Body of pancreas (tissue), 4 donors: ENCODE measurements at regions not wholly inside any gene's neighbourhood (a gene's known extent, or its start where the extent isn't known, plus 50 kb on each side); places are given as distances from the start of the nearest gene placed in this dataset.

Source experiments
- ATAC-seq: fragments of 150-250 bp; one replicate; pipeline ENCODE4 v1.9.1; 2016
- DNase-seq, 4 donors: peaks; one replicate each; pipeline ENCODE4 v3.0.0-alpha.2; 2019
- H3K27ac ChIP-seq, 4 donors: fragments of 200-600 bp; sonication (generic); 1 replicate in 3 of 4; 2 replicates in 1 of 4; pipeline versions ENCODE4 v1.5.1 to v1.6.1; 2016 to 2019; ENCODE audit warnings: mild to moderate bottlenecking in 1 of 4, mixed read lengths in 1 of 4, moderate library complexity in 1 of 4
- H3K27me3 ChIP-seq, 2 donors: fragments of 200-600 bp; sonication (generic); one replicate each; pipeline ENCODE4 v1.6.0; 2016; ENCODE audit warnings: mild to moderate bottlenecking in 1 of 2
- H3K36me3 ChIP-seq, 2 donors: fragments of 200-600 bp; sonication (generic); replicated peaks in 1 of 2; 2 replicates each; pipeline ENCODE4 v1.5.1; 2016; ENCODE audit warnings: low read depth in 2 of 2; ENCODE audit not compliant: insufficient read depth in 1 of 2
- H3K4me1 ChIP-seq: fragments of 200-600 bp; sonication (generic); one replicate; pipeline ENCODE4 v1.6.0; 2016
- H3K4me3 ChIP-seq, 2 donors: fragments of 200-600 bp; sonication (generic); 1 replicate in 1 of 2; 2 replicates in 1 of 2; pipeline ENCODE4 v1.5.1; 2016 to 2019
- H3K9me3 ChIP-seq, 3 donors: fragments of 200-600 bp; sonication (generic); 1 replicate in 2 of 3; 2 replicates in 1 of 3; pipeline ENCODE4 v1.5.1; 2016
- POLR2A ChIP-seq, 3 donors: fragments of 450-650 bp; IDR thresholded peaks; one replicate each; pipeline ENCODE4 v1.6.1; 2016; ENCODE audit warnings: antibody characterized with exemption in 3 of 3, mild to moderate bottlenecking in 2 of 3
- WGBS, 2 donors: methylation state at CpG; one replicate each; pipeline ENCODE4 v1.1.5; 2017; 5-methylcytosine and 5-hydroxymethylcytosine counted together
- intact Hi-C: fragments of 100-400 bp; cut with DNase I; formaldehyde crosslinking; loops from one replicate; pipeline ENCODE4 v1.15.1; 2023
- TF ChIP-seq, protein P1 (sequence below), 7 experiments: fragments of 450-650 bp in 4 of 7; fragments of 200-600 bp in 3 of 7; sonication (generic) in 3 of 7; IDR thresholded peaks; one replicate each; pipeline ENCODE4 v1.5.1; 2016 to 2019; ENCODE audit warnings: antibody characterized with exemption in 7 of 7

GRCh38 chr9:118268046-118268445 lies 563.8 kb downstream of the TLR4 start:
- H3K4me3 ChIP-seq = no peak overlapping the region
- no peaks in the 10 kb centered on the region for H3K4me1 ChIP-seq
- no peaks in the 10 kb centered on the region for H3K9me3 ChIP-seq
- intact Hi-C loops = no loop called here
- no peak for TF ChIP-seq POLR2A (IDR thresholded peaks at IDR 0.05)
- TF ChIP-seq, protein P1, sequence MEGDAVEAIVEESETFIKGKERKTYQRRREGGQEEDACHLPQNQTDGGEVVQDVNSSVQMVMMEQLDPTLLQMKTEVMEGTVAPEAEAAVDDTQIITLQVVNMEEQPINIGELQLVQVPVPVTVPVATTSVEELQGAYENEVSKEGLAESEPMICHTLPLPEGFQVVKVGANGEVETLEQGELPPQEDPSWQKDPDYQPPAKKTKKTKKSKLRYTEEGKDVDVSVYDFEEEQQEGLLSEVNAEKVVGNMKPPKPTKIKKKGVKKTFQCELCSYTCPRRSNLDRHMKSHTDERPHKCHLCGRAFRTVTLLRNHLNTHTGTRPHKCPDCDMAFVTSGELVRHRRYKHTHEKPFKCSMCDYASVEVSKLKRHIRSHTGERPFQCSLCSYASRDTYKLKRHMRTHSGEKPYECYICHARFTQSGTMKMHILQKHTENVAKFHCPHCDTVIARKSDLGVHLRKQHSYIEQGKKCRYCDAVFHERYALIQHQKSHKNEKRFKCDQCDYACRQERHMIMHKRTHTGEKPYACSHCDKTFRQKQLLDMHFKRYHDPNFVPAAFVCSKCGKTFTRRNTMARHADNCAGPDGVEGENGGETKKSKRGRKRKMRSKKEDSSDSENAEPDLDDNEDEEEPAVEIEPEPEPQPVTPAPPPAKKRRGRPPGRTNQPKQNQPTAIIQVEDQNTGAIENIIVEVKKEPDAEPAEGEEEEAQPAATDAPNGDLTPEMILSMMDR (IDR thresholded peaks at IDR 0.05) = no peak
- no peaks in the 10 kb centered on the region for H3K36me3 ChIP-seq
- no peaks in the 10 kb centered on the region for H3K27me3 ChIP-seq
- WGBS, 2 donors = 58 to 66% methylated on average over 6 of the region's 6 CpGs
- no peak for DNase-seq
- H3K27ac ChIP-seq = no peak overlapping the region
- ATAC-seq = no peak

- no peak overlapping the region for H3K27ac ChIP-seq
- no peaks in the 10 kb centered on the region for H3K4me1 ChIP-seq
- no peaks in the 10 kb centered on the region for H3K36me3 ChIP-seq
- intact Hi-C loops = no loop called here
- H3K4me3 ChIP-seq = no peak overlapping the region
- no peaks in the 10 kb centered on the region for H3K9me3 ChIP-seq
- ATAC-seq (no peak), DNase-seq (no peak)
- TF ChIP-seq, protein P1 (IDR thresholded peaks at IDR 0.05) = no peak
- no peak for TF ChIP-seq POLR2A (IDR thresholded peaks at IDR 0.05)
- 46 to 55% methylated on average over 3 of the region's 3 CpGs for WGBS, 2 donors
- no peaks in the 10 kb centered on the region for H3K27me3 ChIP-seq
Measured at GRCh38 chr9:118269623-118270022, 565.4 kb downstream of the TLR4 start.

GRCh38 chr9:118271331-118271730 lies 567.1 kb downstream of the TLR4 start:
- no peak for ATAC-seq

DNA sequence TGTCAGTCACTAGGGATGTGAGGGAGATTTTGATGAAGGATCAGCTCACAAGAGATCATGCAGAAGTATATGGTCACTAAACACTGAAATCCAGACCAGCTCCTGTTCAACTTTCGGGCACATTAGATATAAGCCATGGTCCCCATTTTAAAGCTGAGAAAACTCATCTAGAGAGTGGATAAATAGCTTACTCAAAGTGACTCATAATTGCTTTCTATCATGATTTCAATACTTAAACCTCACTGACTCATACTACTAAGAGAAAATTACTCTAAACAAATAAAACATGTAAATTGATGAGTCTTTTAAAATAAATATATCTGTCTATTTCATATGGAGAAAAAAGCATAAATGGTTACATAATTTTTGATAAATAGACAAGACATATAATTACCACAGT lies 567.7 kb downstream of the TLR4 start:
- DNase-seq (no peak), ATAC-seq (no peak)
- Histone ChIP-seq H3K27ac (no peak overlapping the region), H3K9me3 (no peaks in the 10 kb centered on the region), H3K4me1 (no peaks in the 10 kb centered on the region), H3K4me3 (no peak overlapping the region), H3K36me3 (no peaks in the 10 kb centered on the region), H3K27me3 (no peaks in the 10 kb centered on the region)
- intact Hi-C loops = no loop called here
- WGBS, 2 donors = 48 to 61% methylated on average over 1 of the region's 1 CpG
- TF ChIP-seq, protein P1 (IDR thresholded peaks at IDR 0.05) = no peak
- no peak for TF ChIP-seq POLR2A (IDR thresholded peaks at IDR 0.05)

More at GRCh38 chr9:118271331-118271730, 567.1 kb downstream of the TLR4 start:
- no peak for TF ChIP-seq POLR2A (IDR thresholded peaks at IDR 0.05)
- TF ChIP-seq, protein P1 (IDR thresholded peaks at IDR 0.05) = no peak
- H3K27me3 ChIP-seq = no peaks in the 10 kb centered on the region
- H3K27ac ChIP-seq = no peak overlapping the region
- intact Hi-C loops = no loop called here
- H3K4me1 ChIP-seq = no peaks in the 10 kb centered on the region
- H3K9me3 ChIP-seq = no peaks in the 10 kb centered on the region
- no peaks in the 10 kb centered on the region for H3K36me3 ChIP-seq
- 35 to 49% methylated on average over 3 of the region's 3 CpGs for WGBS, 2 donors
- no peak overlapping the region for H3K4me3 ChIP-seq
- DNase-seq = no peak

DNA sequence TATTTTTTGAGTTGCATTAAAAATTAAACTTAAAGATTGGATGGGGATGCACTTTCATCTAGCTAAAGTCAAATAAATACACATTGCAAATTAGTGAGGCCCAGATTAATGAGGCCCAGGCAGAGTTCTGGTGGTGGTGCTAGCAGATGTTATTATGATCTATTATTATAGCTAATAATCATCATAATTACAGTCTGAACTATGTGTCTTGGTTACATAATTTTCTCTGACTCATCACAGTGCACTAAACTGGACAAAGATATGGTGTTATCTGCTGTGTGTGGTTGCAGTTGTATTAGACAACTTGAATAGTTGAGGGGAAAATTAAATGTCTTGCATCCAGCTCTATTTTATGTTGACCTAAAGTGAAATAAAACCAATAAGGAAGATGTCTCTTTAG lies 568.8 kb downstream of the TLR4 start:
- TF ChIP-seq POLR2A (IDR thresholded peaks at IDR 0.05) = no peak
- TF ChIP-seq, protein P1 (IDR thresholded peaks at IDR 0.05) = no peak
- intact Hi-C loops = no loop called here
- no peak overlapping the region for H3K27ac ChIP-seq
- DNase-seq = no peak
- ATAC-seq = no peak
- H3K9me3 ChIP-seq = no peaks in the 10 kb centered on the region
- H3K27me3 ChIP-seq = no peaks in the 10 kb centered on the region
- H3K4me1 ChIP-seq = no peaks in the 10 kb centered on the region
- H3K4me3 ChIP-seq = no peak overlapping the region
- no peaks in the 10 kb centered on the region for H3K36me3 ChIP-seq
